PC-3 (cell line): ENCODE measurements at regions not wholly inside any gene's neighbourhood (a gene's known extent, or its start where the extent isn't known, plus 50 kb on each side); places are given as distances from the start of the nearest gene placed in this dataset.

Experiments
- ATAC-seq: fragments of 200-7000 bp; cut with Tn5 transposase; 2 replicates; pipeline ENCODE4 v1.9.1; 2020; ENCODE audit warnings: mild to moderate bottlenecking, moderate library complexity
- BruUV-seq: library from RNA; stranded (reverse); fragments of 400-500 nt; replicated peaks from 2 replicates; lab custom pipeline; 2021; lab: Mats Ljungman, UMichigan
- CTCF ChIA-PET: fragments of 300-600 bp; sonication (Branson Sonifier 250); formaldehyde crosslinking; loops from one replicate; lab custom pipeline; 2022; ENCODE audit warnings: antibody characterized with exemption; lab: Charles Lee
- POLR2A ChIA-PET: fragments of 300-600 bp; sonication (Branson Sonifier 250); formaldehyde crosslinking; loops from one replicate; lab custom pipeline; 2022; ENCODE audit warnings: antibody characterized with exemption; ENCODE audit not compliant: unreplicated experiment; lab: Charles Lee
- DNase-seq: peaks from one replicate; pipeline ENCODE4 v3.0.0-alpha.2; 2015
- H2AFZ ChIP-seq: fragments of 300-600 bp; sonication (generic); 2 replicates; pipeline ENCODE4 v1.6.0; 2016; ENCODE audit warnings: antibody characterized with exemption, low read length
- H3F3A ChIP-seq: fragments of 300-600 bp; sonication (generic); one replicate; pipeline ENCODE4 v1.6.0; 2017; ENCODE audit warnings: antibody characterized with exemption, low read length, control low read depth, mild to moderate bottlenecking; ENCODE audit not compliant: unreplicated experiment
- H3K27ac ChIP-seq: fragments of 300-600 bp; sonication (generic); 2 replicates; pipeline ENCODE4 v1.5.1; 2016; ENCODE audit warnings: mild to moderate bottlenecking, low read length
- H3K27me3 ChIP-seq: fragments of 300-600 bp; sonication (generic); 2 replicates; pipeline ENCODE4 v1.6.1; 2016; ENCODE audit warnings: low read length, mixed read lengths
- H3K36me3 ChIP-seq: fragments of 300-600 bp; sonication (generic); 2 replicates; pipeline ENCODE4 v1.6.1; 2016; ENCODE audit warnings: low read depth, mixed run types, low read length, mixed read lengths
- H3K4me1 ChIP-seq: fragments of 300-600 bp; sonication (generic); 2 replicates; pipeline ENCODE4 v1.5.1; 2016; ENCODE audit warnings: low read length; ENCODE audit not compliant: insufficient read depth
- H3K4me2 ChIP-seq: fragments of 300-600 bp; sonication (generic); 2 replicates; pipeline ENCODE4 v1.6.0; 2016; ENCODE audit warnings: low read length
- H3K4me3 ChIP-seq: fragments of 300-600 bp; sonication (generic); 2 replicates; pipeline ENCODE4 v1.5.1; 2016; ENCODE audit warnings: mild to moderate bottlenecking, low read length, mixed read lengths
- H3K79me2 ChIP-seq: fragments of 300-600 bp; sonication (generic); 2 replicates; pipeline ENCODE4 v1.6.1; 2017; ENCODE audit warnings: low read length, mixed read lengths
- H3K9ac ChIP-seq: fragments of 300-600 bp; sonication (generic); 2 replicates; pipeline ENCODE4 v1.6.0; 2016; ENCODE audit warnings: mild to moderate bottlenecking, low read length
- H3K9me2 ChIP-seq: fragments of 300-600 bp; sonication (generic); replicated peaks from 2 replicates; pipeline ENCODE4 v1.6.1; 2016; ENCODE audit warnings: mixed run types, low read length, mixed read lengths
- H3K9me3 ChIP-seq: fragments of 300-600 bp; sonication (generic); 2 replicates; pipeline ENCODE4 v1.6.1; 2016; ENCODE audit warnings: low read length, mixed read lengths
- H4K20me1 ChIP-seq: fragments of 300-600 bp; sonication (generic); 2 replicates; pipeline ENCODE4 v1.6.1; 2016; ENCODE audit warnings: low read length, mixed read lengths
- CTCF ChIP-seq: fragments of 300-600 bp; sonication (generic); conservative IDR thresholded peaks from 2 replicates; pipeline ENCODE4 v1.5.1; 2017; ENCODE audit warnings: antibody characterized with exemption, low read depth, mild to moderate bottlenecking, low read length
- EZH2 ChIP-seq: fragments of 300-600 bp; sonication (generic); IDR thresholded peaks from one replicate; pipeline ENCODE4 v1.6.1; 2017; ENCODE audit warnings: antibody characterized with exemption, mild to moderate bottlenecking, low read length; ENCODE audit not compliant: unreplicated experiment
- EZH2phosphoT487 ChIP-seq: fragments of 300-600 bp; sonication (generic); IDR thresholded peaks from 2 replicates; pipeline ENCODE4 v1.6.1; 2018; ENCODE audit warnings: mild to moderate bottlenecking, antibody characterized with exemption, low read length, borderline replicate concordance
- intact Hi-C: fragments of 100-400 bp; cut with micrococcal nuclease; formaldehyde crosslinking; loops from 2 replicates; pipeline ENCODE4 v1.9.0; 2023

GRCh38 chrX:34437586-34437985, 219.5 kb downstream of the TMEM47 start:
- no peaks in the 10 kb centered on the region for H3K9me2 ChIP-seq
- no peaks in the 10 kb centered on the region for H3K79me2 ChIP-seq
- no peak overlapping the region for H3K4me3 ChIP-seq
- no peak overlapping the region for H2AFZ ChIP-seq
- H3K36me3 ChIP-seq: no peaks in the 10 kb centered on the region
- H3K9ac ChIP-seq: no peak overlapping the region
- H3K27me3 ChIP-seq: no peaks in the 10 kb centered on the region
- intact Hi-C loops: no loop called here
- H3K4me2 ChIP-seq: no peak overlapping the region
- ATAC-seq (no peak), DNase-seq (no peak)
- no peaks in the 10 kb centered on the region for H4K20me1 ChIP-seq
- no peak overlapping the region for H3K27ac ChIP-seq
- H3K4me1 ChIP-seq: no peaks in the 10 kb centered on the region
- ChIA-PET CTCF (no interaction called here), POLR2A (no interaction called here)
- BruUV-seq: no TSS peak
- no peaks in the 10 kb centered on the region for H3K9me3 ChIP-seq
- TF ChIP-seq EZH2phosphoT487 (no peak), CTCF (no peak), EZH2 (no peak)
- H3F3A ChIP-seq: no peaks in the 10 kb centered on the region

GRCh38 chrX:34426334-34426733, 230.8 kb downstream of the TMEM47 start:
- Histone ChIP-seq H3K36me3 (no peaks in the 10 kb centered on the region), H3K4me1 (no peaks in the 10 kb centered on the region), H3K79me2 (no peaks in the 10 kb centered on the region), H3K9me3 (no peaks in the 10 kb centered on the region), H3K27ac (no peak overlapping the region), H3K4me3 (no peak overlapping the region), H3K9me2 (no peaks in the 10 kb centered on the region), H4K20me1 (no peaks in the 10 kb centered on the region), H3K9ac (no peak overlapping the region), H3K27me3 (no peaks in the 10 kb centered on the region), H3K4me2 (no peak overlapping the region), H3F3A (no peaks in the 10 kb centered on the region), H2AFZ (no peak overlapping the region)
- POLR2A ChIA-PET: no interaction called here
- intact Hi-C loops: no loop called here
- ATAC-seq (no peak), DNase-seq (peak; percentile 1)
- no TSS peak for BruUV-seq
- CTCF ChIA-PET: no interaction called here
- TF ChIP-seq EZH2phosphoT487: no peak
- TF ChIP-seq CTCF: no peak
- no peak for TF ChIP-seq EZH2

GRCh38 chrX:34406580-34406979, 250.5 kb downstream of the TMEM47 start:
- no peak overlapping the region for H3K4me2 ChIP-seq
- no peak for DNase-seq
- ATAC-seq: no peak
- no peak overlapping the region for H3K9ac ChIP-seq
- no peak overlapping the region for H2AFZ ChIP-seq
- no peak overlapping the region for H3K4me3 ChIP-seq
- no peaks in the 10 kb centered on the region for H3K79me2 ChIP-seq
- ChIA-PET CTCF (no interaction called here), POLR2A (no interaction called here)
- TF ChIP-seq EZH2 (no peak), CTCF (no peak), EZH2phosphoT487 (no peak)
- H4K20me1 ChIP-seq: no peaks in the 10 kb centered on the region
- no peaks in the 10 kb centered on the region for H3K27me3 ChIP-seq
- BruUV-seq: no TSS peak
- H3F3A ChIP-seq: no peaks in the 10 kb centered on the region
- intact Hi-C loops: no loop called here
- no peak overlapping the region for H3K27ac ChIP-seq
- H3K9me3 ChIP-seq: no peaks in the 10 kb centered on the region
- H3K4me1 ChIP-seq: no peaks in the 10 kb centered on the region
- H3K9me2 ChIP-seq: no peaks in the 10 kb centered on the region
- H3K36me3 ChIP-seq: no peaks in the 10 kb centered on the region
